Stimulated activated CD8-positive, alpha-beta memory T cell treated with anti-CD3 and anti-CD28 coated beads, Interleukin-4, amount 100 ng/mL, for 1 hour (primary cell): ENCODE measurements at regions not wholly inside any gene's neighbourhood (a gene's known extent, or its start where the extent isn't known, plus 50 kb on each side); places are given as distances from the start of the nearest gene placed in this dataset.

Experiments
- DNase-seq, 2 donors: peaks; one replicate each; pipeline ENCODE4 v3.0.0-alpha.2; 2020; ENCODE audit warnings: low read depth in 2 of 2, low spot score in 1 of 2

GRCh38 chr4:122038896-122039295 is 87.0 kb upstream of the TRPC3 start:
- DNase-seq = no peak

GRCh38 chr4:122034619-122035018 is 82.8 kb upstream of the TRPC3 start:
- DNase-seq = no peak

GRCh38 chr4:122027203-122027602 is 75.3 kb upstream of the TRPC3 start:
- no peak for DNase-seq

- no peak for DNase-seq
These were observed 65.4 kb upstream of the TRPC3 start for GRCh38 chr4:122017296-122017695.

GRCh38 chr4:122015203-122015602 is 63.3 kb upstream of the TRPC3 start:
- no peak for DNase-seq

GRCh38 chr4:122012735-122013134 is 60.9 kb upstream of the TRPC3 start:
- no peak for DNase-seq

- DNase-seq = no peak
These were observed 58.8 kb upstream of the TRPC3 start for GRCh38 chr4:122010610-122011009.

GRCh38 chr4:122009524-122009923 is 57.7 kb upstream of the TRPC3 start:
- no peak for DNase-seq

- no peak for DNase-seq
These were observed 55.2 kb upstream of the TRPC3 start for GRCh38 chr4:122007016-122007415.

GRCh38 chr4:122005064-122005755 is 53.4 kb upstream of the TRPC3 start:
- no peak for DNase-seq

- peak in 1 of 2 donors; percentile 2 for DNase-seq
These were observed 51.5 kb upstream of the TRPC3 start for GRCh38 chr4:122003335-122003734.
